SH-SY5Y (cell line): ENCODE measurements at regions not wholly inside any gene's neighbourhood (a gene's known extent, or its start where the extent isn't known, plus 50 kb on each side); places are given as distances from the start of the nearest gene placed in this dataset.

Source experiments
- GATA2 ChIP-seq: IDR thresholded peaks from 2 replicates; pipeline ENCODE4 v1.6.1; 2011; ENCODE audit warnings: mild to moderate bottlenecking, low read depth, low read length
- GATA3 ChIP-seq: IDR thresholded peaks from 2 replicates; pipeline ENCODE4 v1.6.1; 2011; ENCODE audit warnings: low read depth, mild to moderate bottlenecking, low read length, moderate library complexity

DNA sequence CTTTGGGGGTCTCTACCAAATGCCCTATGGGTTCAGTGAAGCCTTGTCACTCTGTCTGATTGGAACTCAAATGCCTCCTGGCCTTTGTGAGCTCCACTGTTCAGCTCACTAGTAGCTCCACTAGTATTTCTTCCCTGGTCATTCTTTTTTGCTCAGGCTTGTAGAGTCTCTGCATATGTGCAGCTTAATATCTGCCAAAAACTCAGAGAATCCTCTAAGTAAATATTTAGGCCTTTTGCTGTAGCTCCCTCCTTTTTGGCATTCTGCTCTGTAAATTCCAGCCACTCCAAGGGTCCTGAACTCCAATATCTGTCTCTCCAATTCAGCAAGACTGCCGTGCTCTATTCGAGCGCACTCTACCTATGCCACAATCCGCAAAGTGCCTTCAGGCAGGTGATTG lies 146.5 kb downstream of the MAIP1 start:
- TF ChIP-seq GATA2 (no peak), GATA3 (no peak)
